ENCODE measurements at regions not wholly inside any gene's neighbourhood (a gene's known extent, or its start where the extent isn't known, plus 50 kb on each side); places are given as distances from the start of the nearest gene placed in this dataset.

DNA sequence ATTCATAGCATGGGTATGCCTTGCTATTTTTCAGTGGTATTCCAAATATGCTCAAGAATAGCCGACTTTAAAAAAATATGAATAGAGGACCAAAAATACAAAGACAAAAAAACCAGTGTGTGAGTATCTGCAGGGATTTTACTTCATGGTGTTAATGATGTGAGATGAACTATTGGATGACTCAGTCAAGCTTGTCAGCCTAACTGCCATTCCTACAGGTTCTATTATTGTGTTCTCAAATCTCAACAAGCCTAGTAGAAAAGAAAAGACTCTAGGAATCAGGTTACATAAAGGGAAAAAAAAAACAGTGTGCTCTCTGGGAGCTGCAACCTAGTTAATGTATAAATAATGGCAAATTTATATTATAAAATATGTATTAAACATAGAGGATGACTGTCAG is 588.4 kb upstream of the BTBD3 start:
- H3K36me3 ChIP-seq (ENCODE audit: control insufficient read depth, insufficient read depth, low read length), result no peaks in the 10 kb centered on the region
- DNase-seq (ENCODE audit: extremely low read depth, insufficient read length), result no peak
- no peak overlapping the region for H3K4me3 ChIP-seq (replicated peaks; ENCODE audit: low read depth, low read length)
- TF ChIP-seq, protein P1, sequence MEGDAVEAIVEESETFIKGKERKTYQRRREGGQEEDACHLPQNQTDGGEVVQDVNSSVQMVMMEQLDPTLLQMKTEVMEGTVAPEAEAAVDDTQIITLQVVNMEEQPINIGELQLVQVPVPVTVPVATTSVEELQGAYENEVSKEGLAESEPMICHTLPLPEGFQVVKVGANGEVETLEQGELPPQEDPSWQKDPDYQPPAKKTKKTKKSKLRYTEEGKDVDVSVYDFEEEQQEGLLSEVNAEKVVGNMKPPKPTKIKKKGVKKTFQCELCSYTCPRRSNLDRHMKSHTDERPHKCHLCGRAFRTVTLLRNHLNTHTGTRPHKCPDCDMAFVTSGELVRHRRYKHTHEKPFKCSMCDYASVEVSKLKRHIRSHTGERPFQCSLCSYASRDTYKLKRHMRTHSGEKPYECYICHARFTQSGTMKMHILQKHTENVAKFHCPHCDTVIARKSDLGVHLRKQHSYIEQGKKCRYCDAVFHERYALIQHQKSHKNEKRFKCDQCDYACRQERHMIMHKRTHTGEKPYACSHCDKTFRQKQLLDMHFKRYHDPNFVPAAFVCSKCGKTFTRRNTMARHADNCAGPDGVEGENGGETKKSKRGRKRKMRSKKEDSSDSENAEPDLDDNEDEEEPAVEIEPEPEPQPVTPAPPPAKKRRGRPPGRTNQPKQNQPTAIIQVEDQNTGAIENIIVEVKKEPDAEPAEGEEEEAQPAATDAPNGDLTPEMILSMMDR (IDR thresholded peaks at IDR 0.05; ENCODE audit: insufficient read depth, low read length, poor library complexity, severe bottlenecking), result no peak
- no peaks in the 10 kb centered on the region for H3K27me3 ChIP-seq (replicated peaks; ENCODE audit: control insufficient read depth, insufficient read depth, low read length)

DNA sequence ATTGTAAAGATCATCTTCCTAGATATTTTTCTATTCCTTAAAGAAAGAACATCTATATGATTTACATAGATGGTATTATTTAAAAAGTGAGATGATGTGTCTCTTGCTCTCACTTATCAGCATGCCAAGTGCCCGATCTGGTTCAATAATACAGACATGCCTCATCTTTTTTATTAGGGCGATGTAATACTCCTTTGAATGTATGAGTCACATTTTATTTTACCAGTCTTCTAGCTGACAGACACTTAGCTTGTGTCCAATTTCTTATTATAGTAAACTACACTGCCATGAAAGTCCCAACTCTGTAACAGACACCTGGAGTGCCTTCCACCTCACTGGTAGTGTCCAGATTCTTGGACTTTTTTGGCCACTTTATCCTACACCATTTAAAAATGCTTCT is 586.6 kb upstream of the BTBD3 start:
- H3K4me3 ChIP-seq (replicated peaks; ENCODE audit: low read depth, low read length), result no peak overlapping the region
- TF ChIP-seq, protein P1 (IDR thresholded peaks at IDR 0.05; ENCODE audit: insufficient read depth, low read length, poor library complexity, severe bottlenecking), result no peak
- no peaks in the 10 kb centered on the region for H3K27me3 ChIP-seq (replicated peaks; ENCODE audit: control insufficient read depth, insufficient read depth, low read length)
- H3K36me3 ChIP-seq (ENCODE audit: control insufficient read depth, insufficient read depth, low read length), result no peaks in the 10 kb centered on the region
- DNase-seq (ENCODE audit: extremely low read depth, insufficient read length), result no peak

DNA sequence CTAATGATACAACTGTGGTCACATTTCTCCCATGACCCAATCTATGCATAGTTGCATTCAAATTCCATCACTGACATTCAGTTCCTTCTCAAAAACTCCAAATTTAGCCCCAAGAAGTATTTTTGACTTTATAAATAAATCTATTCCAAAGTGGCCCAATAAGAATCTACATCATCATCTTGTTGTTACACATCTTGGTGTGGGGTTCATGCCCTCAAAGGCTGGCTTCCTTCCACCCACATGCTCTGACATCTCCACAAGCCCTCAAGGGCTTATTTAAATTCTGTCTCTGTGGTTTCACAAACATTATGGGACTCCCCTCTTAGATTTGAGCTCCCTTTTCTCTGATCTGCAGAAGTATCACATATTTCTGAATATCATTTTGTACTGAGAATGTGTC is 585.3 kb upstream of the BTBD3 start:
- H3K36me3 ChIP-seq (ENCODE audit: control insufficient read depth, insufficient read depth, low read length), result no peaks in the 10 kb centered on the region
- DNase-seq (ENCODE audit: extremely low read depth, insufficient read length), result no peak
- H3K27me3 ChIP-seq (replicated peaks; ENCODE audit: control insufficient read depth, insufficient read depth, low read length), result no peaks in the 10 kb centered on the region
- no peak overlapping the region for H3K4me3 ChIP-seq (replicated peaks; ENCODE audit: low read depth, low read length)
- TF ChIP-seq, protein P1 (IDR thresholded peaks at IDR 0.05; ENCODE audit: insufficient read depth, low read length, poor library complexity, severe bottlenecking), result no peak

DNA sequence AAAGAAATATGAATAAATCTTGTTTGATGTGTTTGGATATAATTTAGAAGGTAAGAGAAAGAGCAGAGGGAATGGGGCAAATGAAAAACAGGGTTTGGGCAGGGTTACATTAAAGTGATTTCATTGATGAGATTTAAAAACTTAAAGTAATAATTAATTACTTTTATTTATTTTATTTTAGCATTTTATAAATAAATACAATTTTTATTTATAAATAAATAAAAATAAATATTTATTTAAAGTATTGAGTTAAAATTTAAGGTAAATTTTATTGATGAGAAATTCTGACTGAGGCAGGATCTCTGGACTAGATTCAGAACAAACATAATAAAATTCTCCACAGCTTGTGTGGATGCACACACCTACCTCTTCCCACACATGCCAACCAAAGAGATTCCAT is 584.1 kb upstream of the BTBD3 start:
- H3K36me3 ChIP-seq (ENCODE audit: control insufficient read depth, insufficient read depth, low read length), result no peaks in the 10 kb centered on the region
- DNase-seq (ENCODE audit: extremely low read depth, insufficient read length), result no peak
- H3K4me3 ChIP-seq (replicated peaks; ENCODE audit: low read depth, low read length), result no peak overlapping the region
- no peaks in the 10 kb centered on the region for H3K27me3 ChIP-seq (replicated peaks; ENCODE audit: control insufficient read depth, insufficient read depth, low read length)
- TF ChIP-seq, protein P1 (IDR thresholded peaks at IDR 0.05; ENCODE audit: insufficient read depth, low read length, poor library complexity, severe bottlenecking), result no peak

DNA sequence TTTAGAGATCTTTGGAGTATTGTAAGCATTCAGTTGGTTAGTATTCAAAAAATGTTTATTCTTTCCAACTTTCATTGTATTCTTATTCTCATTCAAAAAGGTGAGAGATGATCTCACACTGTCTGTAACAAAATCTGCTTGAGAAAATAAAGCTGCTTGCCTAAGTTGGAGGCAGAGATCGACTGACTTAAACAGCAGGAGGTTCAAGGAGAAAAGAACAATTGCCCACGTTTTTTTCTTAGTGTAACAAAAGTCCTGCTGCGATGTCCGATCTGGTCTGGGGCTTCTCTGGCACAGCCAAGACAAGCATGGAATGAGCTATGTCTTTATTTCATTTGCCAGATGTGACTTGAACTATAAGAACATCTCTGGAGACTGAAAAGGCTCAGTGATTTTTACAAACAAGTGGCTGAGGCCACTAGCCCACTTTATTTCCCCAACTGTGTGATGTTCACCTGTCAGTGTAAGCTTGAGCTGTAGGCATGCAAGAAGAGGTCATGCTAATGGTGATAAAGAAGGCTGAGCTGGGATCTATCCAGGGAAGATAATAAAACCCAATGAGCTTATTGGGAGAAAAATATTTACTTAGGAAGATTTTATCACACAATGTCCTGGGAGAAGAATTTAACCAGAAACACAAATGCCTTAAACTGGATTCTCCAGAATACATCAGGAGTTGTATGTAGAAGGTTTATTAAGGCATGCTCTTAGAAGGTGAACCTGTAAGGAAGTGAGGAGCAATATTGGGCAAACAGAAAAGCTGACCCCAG is 580.1 kb upstream of the BTBD3 start:
- Histone ChIP-seq H3K36me3 (ENCODE audit: control insufficient read depth, insufficient read depth, low read length) (no peaks in the 10 kb centered on the region), H3K4me3 (replicated peaks; ENCODE audit: low read depth, low read length) (no peak overlapping the region), H3K27me3 (replicated peaks; ENCODE audit: control insufficient read depth, insufficient read depth, low read length) (no peaks in the 10 kb centered on the region)
- no peak for DNase-seq (ENCODE audit: extremely low read depth, insufficient read length)
- TF ChIP-seq, protein P1 (IDR thresholded peaks at IDR 0.05; ENCODE audit: insufficient read depth, low read length, poor library complexity, severe bottlenecking), result no peak
